Frontal cortex (tissue), 3 donors: ENCODE measurements at regions not wholly inside any gene's neighbourhood (a gene's known extent, or its start where the extent isn't known, plus 50 kb on each side); places are given as distances from the start of the nearest gene placed in this dataset.
"Not testable (repeated sequence)": the region's sequence is repeated elsewhere in the genome, so short reads cannot be mapped to it uniquely, and the experiment has no call there.

Experiments used
- DNase-seq, 2 donors: peaks; one replicate each; pipeline ENCODE4 v3.0.0; 2012; ENCODE audit warnings: low spot score in 2 of 2
- FAIRE-seq: peaks from 2 replicates; lab custom pipeline; 2012; peaks lifted over from hg19 to GRCh38; lab: Jason Lieb, UNC
- donor health status: control.
- donor health status: control.
- donor health status: control.

DNA sequence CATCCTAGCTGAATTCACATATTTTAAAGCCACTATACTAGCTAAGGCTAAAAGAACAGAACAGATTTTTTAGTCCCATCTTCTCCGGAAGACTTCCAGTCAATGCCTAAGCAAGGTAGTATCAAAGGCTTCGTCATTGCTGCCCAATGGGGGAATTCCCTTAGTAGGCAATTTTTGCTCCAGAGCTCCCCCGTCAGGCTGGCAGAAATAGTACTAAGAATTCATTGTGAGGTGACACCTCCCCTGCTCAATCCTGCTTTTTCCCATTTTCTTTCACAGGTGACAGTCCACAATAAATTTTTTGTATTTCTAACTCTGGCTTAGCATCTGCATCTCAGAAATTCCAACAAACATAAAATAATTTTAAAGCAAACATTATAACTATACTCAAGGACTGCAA, 52.8 kb upstream of the SRSF6 start:
- no peak for DNase-seq
- FAIRE-seq: no peak

DNA sequence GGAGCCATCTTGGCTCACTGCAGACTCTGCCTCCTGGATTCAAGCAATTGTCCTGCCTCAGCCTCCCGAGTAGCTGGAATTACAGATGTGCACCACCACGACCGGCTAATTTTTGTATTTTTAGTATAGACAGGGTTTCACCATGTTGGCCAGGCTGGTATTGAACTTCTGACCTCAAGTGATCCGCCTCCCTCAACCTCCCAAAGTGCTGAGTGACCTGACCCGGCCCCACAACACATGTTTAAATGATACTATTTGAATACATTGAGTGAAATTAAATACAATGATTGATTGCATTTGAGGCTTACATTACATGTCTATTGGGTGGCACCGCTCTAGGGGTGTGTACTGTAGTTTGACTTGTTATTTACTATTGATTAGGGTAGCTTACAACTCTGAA, 56.8 kb upstream of the SRSF6 start:
- not testable (repeated sequence) for FAIRE-seq, DNase-seq

DNA sequence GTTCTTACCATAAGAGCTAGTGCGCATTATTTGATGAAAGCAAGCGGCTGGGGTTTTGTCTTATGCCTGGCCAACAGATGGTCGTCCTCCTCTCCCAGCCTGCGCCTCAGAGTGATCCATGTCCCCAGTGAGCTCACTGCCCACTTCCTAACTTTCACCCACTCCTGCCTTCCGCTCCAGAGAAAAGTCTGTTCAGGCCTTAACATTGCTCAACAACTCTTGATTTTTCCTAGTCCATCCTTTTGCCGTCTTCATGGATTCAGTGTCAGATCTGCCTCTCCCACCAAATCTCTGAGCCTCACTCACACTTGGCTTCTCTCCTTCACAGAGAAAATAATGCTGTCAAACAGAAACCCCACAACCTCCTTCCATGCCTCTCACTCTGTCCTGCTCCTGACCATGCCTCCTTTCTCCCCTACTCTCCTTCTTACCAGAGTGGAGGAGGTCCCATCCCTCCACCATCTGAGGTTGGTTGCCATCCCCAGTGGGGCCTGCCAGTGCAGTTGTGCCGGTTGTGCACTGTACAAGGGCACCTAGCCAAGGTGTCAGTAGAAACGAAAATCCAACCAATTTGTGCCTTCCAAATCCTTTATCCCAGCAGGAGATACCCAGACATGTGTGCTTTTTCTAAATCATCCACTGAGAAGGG, 58.9 kb upstream of the SRSF6 start:
- no peak for FAIRE-seq
- no peak for DNase-seq

DNA sequence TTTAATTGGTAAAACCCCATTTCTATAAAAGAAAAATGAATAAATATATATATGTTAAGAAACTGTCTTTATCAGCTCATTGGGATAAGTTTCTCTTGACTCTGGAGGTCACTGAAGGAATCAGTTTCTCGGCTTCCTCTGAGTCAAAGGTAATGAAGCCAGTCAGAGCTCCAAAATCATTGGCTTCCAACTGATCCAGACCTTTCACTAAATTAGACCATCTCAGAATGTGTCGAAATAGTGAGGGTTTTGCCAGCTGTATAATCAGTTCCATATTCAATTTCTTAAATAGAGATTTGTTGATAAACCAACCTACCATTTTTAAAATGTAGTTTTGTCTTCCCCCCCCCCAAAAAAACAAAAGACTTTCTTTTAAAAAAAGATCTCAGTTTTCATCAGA, 60.5 kb upstream of the SRSF6 start:
- DNase-seq: no peak
- no peak for FAIRE-seq

DNA sequence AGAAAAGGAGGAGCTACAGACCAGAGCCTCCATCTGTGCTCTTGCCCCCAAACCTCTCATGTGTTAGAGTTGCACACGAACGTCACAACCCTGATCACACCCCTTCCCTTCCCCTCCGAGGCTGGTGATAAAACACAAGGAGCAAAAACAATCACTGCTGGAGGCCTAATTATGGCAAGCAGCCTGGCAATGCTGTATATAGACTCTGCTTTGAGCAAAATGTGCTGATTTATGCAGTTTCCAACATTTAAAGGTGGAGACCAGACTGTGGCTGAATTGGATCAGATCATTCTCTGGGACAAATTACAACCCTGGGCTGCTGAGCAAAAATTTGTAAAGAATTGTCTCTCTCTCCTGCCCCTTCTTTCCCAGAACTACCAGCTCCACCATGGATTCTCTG, 64.6 kb upstream of the SRSF6 start:
- FAIRE-seq: no peak
- DNase-seq: no peak

DNA sequence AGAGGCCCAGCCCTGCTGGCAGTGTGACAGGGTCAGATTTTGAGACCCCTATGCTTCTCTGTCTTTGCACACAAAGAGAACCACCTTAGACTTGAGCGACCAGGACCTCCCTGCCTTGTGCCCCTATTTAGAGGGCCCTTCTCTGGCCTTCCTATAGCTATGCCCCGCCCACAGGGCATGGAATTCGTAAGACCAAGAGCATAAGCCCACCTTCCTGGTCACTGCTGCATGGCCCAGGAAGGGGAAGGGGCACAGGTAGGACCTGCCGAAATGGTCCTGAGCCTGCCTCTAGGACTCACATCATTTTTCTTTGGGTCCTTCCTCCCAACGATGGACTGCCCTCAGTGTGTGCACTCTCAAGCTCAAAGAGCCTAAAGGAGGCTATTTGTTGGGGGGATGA, 65.1 kb upstream of the SRSF6 start:
- FAIRE-seq (no peak), DNase-seq (no peak)

DNA sequence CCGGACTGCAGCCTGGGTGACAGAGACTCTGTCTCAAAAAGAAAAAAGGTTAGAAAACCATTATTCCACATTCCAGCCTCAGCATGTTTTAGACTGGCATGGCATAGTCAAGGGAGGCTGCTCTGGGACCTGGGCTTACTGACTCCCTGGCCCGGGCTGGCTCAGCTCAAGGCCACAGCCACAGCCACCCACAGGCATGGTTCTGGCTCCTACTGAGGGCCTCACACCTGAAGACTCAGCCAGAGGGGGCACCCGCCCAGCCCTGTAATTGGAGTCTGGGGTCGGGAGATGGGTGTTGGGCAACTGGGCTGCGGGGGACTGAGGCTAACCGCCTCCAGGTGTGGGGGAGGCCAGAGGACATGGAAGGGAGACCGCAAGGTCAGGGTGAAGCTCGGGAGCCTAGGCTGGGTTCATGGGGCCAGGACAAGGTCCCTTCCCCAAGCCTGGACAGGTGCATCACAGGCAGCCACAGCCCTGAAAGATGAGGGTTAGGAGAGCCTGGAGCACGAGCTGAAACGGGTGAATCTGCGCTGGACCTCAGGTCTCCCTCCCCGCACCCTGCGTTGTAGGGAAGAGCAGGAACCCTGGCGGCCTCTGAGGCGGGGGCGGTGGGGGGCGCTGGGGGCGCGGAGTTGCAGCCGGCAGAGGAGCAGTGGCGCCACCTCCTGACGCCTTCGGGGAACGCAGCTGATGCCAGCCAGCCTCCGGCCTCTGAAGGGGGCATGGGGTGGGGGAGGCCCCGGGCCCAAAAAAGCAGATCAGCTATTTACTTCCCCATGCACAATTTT, 67.7 kb upstream of the SRSF6 start:
- FAIRE-seq (no peak), DNase-seq (no peak)

DNA sequence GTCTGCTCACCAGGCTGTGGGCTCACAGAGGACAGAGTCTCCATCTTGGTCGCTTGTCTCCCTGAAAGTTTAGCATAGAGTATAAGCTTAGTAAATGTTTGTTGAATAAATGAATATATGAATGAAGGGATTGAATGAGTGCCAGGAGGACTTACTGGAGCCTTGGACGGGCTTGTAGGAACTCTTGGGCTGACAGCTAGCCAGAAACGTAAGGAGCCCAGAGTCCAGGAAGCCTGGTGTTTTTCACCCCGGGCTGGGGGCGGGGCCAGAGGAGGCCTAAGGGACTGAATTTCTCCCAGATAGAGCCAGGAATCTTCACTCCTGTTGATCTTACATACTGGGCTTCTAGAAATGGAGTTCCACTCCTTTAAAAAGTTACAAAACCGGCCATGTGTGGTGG, 68.5 kb upstream of the SRSF6 start:
- DNase-seq: no peak
- no peak for FAIRE-seq

DNA sequence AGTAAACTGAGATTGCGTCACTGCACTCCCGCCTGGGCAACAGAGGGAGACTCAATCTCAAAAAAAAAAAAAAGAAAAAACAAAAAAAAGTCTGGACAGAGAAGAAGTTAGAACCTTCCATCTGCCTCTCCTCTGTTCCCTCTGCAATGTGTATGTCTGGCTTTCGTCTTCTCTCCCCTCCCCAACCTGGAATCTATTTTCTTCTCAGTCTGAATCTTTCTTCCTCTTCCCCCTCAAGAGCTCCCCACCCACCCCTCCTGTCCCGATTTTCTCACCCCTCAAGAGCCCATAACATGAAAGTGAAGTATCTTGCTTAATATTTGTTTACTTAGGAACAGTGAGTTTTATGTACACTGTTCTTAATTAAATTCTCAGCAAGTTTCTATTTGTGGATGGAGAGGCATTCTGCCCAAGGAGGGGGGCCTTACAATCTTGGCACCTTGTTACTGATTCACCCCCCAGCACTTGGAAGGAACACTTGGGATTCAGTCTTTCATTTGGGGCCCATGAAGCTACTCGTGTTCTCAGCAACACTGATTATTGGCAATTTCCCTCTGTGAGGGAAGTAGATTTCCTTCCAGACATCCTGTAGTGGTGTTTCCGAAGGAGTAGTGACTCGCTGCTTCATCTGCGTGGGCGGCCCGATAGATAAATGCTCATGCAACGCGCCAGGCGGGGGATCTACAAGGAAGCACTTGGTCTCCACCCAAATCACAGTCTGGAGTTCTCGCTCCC, 69.3 kb upstream of the SRSF6 start:
- FAIRE-seq: no peak
- DNase-seq: no peak

DNA sequence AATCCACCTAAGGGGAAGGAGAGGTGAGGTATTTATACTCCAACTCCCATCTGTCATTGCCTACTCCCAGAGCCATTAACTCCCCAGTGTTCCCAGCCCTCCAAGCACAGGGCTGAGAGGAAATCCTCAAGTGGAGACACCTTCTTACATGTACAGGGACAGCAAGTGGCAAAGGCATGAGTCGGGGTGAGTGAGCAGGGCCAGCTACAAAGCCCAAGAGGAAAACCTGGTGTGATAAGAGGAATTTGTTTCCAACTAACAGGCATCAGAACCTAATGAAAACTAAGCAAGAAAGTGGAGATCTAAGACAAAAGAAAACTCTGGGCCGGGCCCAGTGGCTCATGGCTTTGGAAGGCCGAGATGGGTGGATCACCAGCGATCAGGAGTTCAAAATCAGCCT, 70.0 kb upstream of the SRSF6 start:
- no peak for FAIRE-seq

DNA sequence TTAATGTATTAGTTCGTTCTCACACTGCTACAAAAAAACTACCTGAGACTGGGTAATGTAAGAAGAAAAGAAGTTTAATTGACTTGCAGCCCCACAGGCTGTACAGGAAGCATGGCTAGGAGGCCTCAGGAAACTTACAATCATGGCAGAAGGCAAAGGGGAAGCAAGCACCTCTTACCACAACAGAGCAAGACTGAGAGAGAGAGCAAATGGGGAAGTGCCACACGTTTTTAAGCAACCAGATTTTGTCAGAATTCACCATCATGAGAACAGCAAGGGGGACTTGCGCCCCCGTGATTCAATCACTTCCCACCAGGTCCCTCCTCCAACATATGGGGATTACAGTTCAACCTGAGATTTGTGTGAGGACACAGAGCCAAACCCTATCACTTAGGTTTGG, 70.8 kb upstream of the SRSF6 start:
- DNase-seq (no peak), FAIRE-seq (no peak)

More for the DNA sequence above, 70.0 kb upstream of the SRSF6 start:
- DNase-seq: no peak

DNA sequence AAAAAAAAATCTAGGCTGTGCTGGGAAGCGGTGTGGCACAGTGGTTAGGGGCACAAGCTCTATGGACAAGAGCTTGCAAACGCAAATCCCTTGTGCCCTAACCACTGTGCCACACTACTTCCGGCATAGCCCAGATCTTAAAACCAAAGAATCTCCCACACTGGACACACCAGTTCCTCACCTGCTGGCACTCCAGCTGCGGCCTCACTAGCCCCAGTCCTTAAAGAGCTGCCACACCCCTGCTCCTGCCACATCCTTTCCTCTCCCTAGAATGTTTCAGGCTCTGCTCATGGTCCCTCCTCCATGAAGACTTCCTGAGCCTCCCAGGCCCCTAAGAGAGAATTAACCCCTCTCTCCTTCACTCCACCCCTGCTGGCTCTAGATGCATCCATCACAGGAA, 71.8 kb upstream of the SRSF6 start:
- FAIRE-seq (no peak), DNase-seq (no peak)

DNA sequence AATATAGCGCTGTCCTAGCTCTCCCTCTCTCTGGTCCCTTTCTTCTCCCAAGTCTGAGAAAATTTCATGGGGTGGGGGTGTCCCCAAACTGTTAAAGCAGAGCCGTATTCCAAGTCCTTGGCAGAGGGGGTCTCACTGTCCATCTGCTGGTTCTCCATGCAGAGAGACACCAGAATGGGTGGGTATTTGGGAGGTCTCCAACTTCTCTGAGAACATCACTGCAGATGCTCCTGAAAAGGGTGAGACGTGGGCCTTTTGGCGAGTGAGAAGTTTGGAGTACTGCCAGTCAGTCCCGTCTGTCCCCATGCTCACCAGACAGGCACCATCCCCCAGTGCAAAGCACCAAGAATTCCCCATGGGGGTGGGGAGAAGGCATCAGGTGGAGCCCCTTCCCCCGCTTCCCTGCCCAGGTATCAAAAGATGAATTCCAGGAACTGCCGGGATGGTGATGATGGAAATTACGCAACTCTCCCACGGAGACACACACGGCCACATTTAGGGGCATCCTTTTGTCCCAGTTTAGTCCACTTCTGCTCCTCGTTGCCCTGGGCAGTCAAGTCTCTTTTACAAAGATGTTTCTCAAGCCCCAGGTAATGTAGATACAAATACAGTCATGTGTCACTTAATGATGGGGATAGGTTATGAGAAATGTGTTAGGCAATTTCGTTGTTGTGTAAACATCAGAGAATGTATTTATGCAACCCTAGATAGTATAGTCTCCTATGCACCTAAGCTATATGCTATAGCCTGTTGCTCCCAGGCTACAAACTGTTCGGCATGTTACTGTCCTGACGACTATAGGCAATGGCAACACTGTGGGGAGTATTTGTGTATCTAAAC, 73.4 kb upstream of the SRSF6 start:
- DNase-seq: no peak
- no peak for FAIRE-seq

DNA sequence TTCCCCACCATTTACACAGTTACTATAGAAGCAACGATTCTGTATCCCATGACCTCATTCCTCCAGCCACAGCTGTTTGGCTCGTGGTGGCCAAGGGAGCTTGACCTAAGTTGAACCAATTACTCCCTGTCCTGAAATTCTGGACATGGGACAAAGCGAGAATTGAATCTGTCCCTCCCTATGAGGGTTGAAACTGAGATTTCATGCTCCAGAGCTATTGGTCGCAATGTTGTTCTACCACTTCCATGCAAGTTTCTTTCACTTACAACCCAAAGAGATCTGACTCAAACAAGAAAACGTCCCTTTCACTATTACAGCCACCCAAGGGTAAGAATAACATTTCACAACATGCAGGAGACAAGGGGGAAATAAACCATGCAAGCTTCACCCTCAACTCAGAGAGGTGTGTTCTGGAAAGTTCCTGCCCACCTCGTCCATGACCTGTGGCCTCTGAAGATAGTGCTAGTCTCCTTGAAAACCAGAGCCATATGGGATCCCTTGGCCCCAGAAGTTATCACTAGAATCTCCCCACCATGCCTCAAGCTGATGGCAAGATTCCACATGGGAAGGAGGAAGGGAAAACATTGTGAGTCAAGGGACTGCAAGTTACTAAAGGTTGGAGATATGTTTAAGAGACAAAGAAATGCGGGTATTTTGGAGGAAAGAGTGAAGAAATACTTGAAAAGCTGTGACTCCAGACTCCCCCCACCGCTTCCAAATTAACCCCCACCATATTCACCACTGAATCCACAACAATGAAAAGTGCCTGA, 74.5 kb upstream of the SRSF6 start:
- no peak for FAIRE-seq
- DNase-seq: no peak

DNA sequence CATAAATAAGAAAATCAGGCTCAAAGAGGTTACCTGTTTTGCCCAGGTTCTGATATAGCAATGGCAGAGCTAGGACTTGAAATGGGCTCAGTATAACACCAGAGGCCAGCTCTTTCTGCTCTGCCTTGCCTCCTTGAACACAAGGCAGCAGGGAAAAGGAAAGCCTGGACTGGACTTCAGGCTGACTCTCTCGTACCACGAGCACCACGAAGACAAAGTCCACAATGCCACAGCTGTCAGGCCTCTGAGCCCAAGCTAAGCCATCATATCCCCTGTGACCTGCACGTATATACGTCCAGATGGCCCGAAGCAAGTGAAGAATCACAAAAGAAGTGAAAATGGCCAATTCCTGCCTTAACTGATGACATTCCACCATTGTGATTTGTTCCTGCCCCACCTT, 75.6 kb upstream of the SRSF6 start:
- not testable (repeated sequence) for FAIRE-seq, DNase-seq

DNA sequence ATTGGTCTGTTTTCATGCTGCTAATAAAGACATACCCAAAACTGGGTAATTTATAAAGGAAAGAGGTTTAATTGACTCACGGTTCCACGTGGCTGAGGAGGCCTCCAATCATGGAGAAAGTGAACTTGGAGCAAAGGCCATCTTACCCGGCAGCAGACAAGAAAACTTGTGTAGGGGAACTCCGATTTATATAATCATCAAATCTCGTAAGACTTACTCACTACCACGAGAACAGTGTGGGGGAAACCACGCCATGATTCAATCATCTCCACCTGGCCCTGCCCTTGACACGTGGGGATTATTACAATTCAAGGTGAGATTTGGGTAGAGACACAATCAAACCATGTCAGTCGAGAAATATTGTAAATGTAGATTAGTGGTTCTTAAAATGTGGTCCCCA, 76.2 kb upstream of the SRSF6 start:
- not testable (repeated sequence) for FAIRE-seq, DNase-seq

DNA sequence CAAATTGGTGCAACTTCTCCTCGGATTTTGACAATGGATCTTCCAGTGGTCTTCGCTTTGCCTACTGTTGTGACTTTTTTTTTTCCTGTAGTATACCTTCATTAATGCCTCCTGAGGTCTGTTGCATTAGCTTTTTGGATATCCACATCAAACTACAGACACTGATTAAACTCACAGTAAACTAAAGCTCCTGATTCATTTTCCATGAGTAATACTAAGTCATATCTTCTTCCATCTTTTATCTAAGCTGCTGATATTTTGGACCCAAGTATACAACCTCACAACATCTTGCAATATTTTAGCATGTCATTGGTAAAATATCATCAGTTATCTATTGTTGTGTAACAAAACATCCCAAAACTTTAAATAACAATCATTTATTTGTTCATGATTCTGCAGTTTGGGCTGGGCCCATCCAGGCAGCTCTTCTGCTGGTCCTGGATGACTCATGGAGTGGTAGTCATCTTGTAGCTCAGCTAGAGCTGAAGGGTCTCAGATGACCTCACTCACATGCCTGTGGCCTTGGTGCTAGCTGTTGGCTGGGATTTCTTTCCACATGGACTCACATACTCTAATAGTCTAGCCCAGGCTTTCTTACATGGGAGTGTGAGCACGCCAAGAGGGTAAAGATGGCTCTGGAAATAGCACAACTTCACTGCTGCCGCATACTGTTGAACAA, 78.3 kb upstream of the SRSF6 start:
- no peak for DNase-seq
- no peak for FAIRE-seq

DNA sequence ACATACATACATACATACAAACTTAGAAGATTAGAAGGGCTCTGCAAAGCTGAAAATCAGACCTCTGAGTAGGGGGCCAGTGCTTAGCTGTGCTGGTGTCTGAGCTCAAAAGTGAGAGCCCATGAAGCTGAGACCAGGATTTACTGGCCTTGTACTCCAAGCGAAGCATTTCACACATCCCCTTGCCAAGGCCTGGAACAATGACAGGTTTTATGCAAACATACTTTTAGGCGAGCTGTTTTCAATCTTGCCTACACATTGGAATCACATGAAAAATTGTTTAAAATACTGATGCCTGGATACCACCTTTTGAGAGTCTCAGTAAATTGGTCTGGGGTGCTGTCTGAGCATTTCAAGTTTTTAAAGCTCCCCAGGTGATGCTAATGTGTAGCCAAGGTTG, 80.9 kb upstream of the SRSF6 start:
- FAIRE-seq (no peak), DNase-seq (no peak)

DNA sequence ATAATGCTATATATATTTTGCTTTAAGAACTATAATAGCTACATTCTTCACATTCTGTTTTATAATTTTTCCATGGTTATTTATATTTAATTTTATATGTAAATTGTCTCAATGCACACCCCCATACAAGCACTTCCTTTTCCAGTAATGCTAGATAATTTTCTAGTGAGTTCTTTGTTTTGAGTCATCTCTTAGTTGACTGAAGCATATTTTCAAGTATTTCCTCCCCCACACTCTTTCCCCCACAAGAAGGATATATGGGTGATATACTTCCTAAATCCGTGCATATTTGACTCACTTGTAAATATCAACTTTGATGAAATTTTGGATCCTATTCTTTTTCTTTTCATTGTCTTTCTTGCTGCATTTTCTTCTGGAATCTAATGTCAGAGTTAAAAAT, 82.1 kb upstream of the SRSF6 start:
- FAIRE-seq (no peak), DNase-seq (no peak)
